Skin of body (tissue), 1 donor: ENCODE measurements at regions not wholly inside any gene's neighbourhood (a gene's known extent, or its start where the extent isn't known, plus 50 kb on each side); places are given as distances from the start of the nearest gene placed in this dataset.

Experiments used
- DNase-seq: peaks from one replicate; lab custom pipeline; 2025; lab: John Stamatoyannopoulos, UW

GRCh38 chr3:19093084-19093483, 55.2 kb upstream of the KCNH8 start:
- no peak for DNase-seq

- no peak for DNase-seq
Observed at GRCh38 chr3:19077388-19077787, 70.9 kb upstream of the KCNH8 start.

GRCh38 chr3:19075037-19075436, 73.3 kb upstream of the KCNH8 start:
- DNase-seq: no peak

- no peak for DNase-seq
Observed at GRCh38 chr3:19074257-19074900, 73.9 kb upstream of the KCNH8 start.

- DNase-seq: no peak
Observed at GRCh38 chr3:19073341-19074105, 74.8 kb upstream of the KCNH8 start.

- DNase-seq: no peak
Observed at GRCh38 chr3:19070325-19070724, 78.0 kb upstream of the KCNH8 start.

GRCh38 chr3:19065027-19065426, 83.3 kb upstream of the KCNH8 start:
- no peak for DNase-seq

- DNase-seq: no peak
Observed at GRCh38 chr3:19063936-19064335, 84.4 kb upstream of the KCNH8 start.

GRCh38 chr3:19060404-19060803, 87.9 kb upstream of the KCNH8 start:
- no peak for DNase-seq

- DNase-seq: no peak
Observed at GRCh38 chr3:19052874-19053273, 95.4 kb upstream of the KCNH8 start.

- DNase-seq: no peak
Observed at GRCh38 chr3:19046440-19046839, 101.9 kb upstream of the KCNH8 start.

GRCh38 chr3:19030522-19030839, 117.8 kb upstream of the KCNH8 start:
- DNase-seq: no peak

GRCh38 chr3:19029837-19030521, 118.3 kb upstream of the KCNH8 start:
- no peak for DNase-seq

GRCh38 chr3:19025441-19025840, 122.9 kb upstream of the KCNH8 start:
- no peak for DNase-seq

- DNase-seq: no peak
Observed at GRCh38 chr3:19022546-19022945, 125.8 kb upstream of the KCNH8 start.

GRCh38 chr3:19016851-19017250, 131.5 kb upstream of the KCNH8 start:
- no peak for DNase-seq

- DNase-seq: no peak
Observed at GRCh38 chr3:19013879-19014278, 134.4 kb upstream of the KCNH8 start.

GRCh38 chr3:19012846-19013245, 135.5 kb upstream of the KCNH8 start:
- no peak for DNase-seq

GRCh38 chr3:19002606-19003005, 145.7 kb upstream of the KCNH8 start:
- DNase-seq: no peak

GRCh38 chr3:18998069-18998468, 150.2 kb upstream of the KCNH8 start:
- DNase-seq: no peak

- no peak for DNase-seq
Observed at GRCh38 chr3:18992709-18993108, 155.6 kb upstream of the KCNH8 start.

GRCh38 chr3:18989237-18989795, 159.0 kb upstream of the KCNH8 start:
- DNase-seq: no peak
